H1 (cell line): ENCODE measurements at regions not wholly inside any gene's neighbourhood (a gene's known extent, or its start where the extent isn't known, plus 50 kb on each side); places are given as distances from the start of the nearest gene placed in this dataset.

Experiments used
- JUND ChIP-seq: IDR thresholded peaks from 2 replicates; pipeline ENCODE4 v1.6.1; 2011; ENCODE audit warnings: mild to moderate bottlenecking, improper control_type of control experiment, low read length
- PHF8 ChIP-seq: fragments of 200-600 bp; sonication (generic); conservative IDR thresholded peaks from 2 replicates; pipeline ENCODE4 v1.7.1; 2012; ENCODE audit warnings: low read depth, mild to moderate bottlenecking, inconsistent platforms, low read length, moderate library complexity
- POU5F1 ChIP-seq: IDR thresholded peaks from 2 replicates; pipeline ENCODE4 v1.6.1; 2011; ENCODE audit warnings: low read depth, mild to moderate bottlenecking, low read length, moderate library complexity

GRCh38 chr14:35978561-35978960 is 152.4 kb downstream of the BRMS1L start (continued):
- TF ChIP-seq PHF8, result no peak
- no peak for TF ChIP-seq POU5F1
- no peak for TF ChIP-seq JUND
